Mammary epithelial cell (primary cell): ENCODE measurements at regions not wholly inside any gene's neighbourhood (a gene's known extent, or its start where the extent isn't known, plus 50 kb on each side); places are given as distances from the start of the nearest gene placed in this dataset.

Source experiments
- CTCF ChIP-seq, 2 donors: IDR thresholded peaks in 1 of 2; conservative IDR thresholded peaks in 1 of 2; 2 replicates each; pipeline ENCODE4 v1.5.1; 2011 to 2012; ENCODE audit warnings: inconsistent platforms in 2 of 2, low read length in 2 of 2, mild to moderate bottlenecking in 2 of 2, control low read depth in 1 of 2, low read depth in 1 of 2; ENCODE audit not compliant: insufficient read depth in 1 of 2; ENCODE audit errors: extremely low read depth in 1 of 2
- EZH2 ChIP-seq: IDR thresholded peaks from 2 replicates; pipeline ENCODE4 v1.6.1; 2012; ENCODE audit warnings: low read length, inconsistent platforms, borderline replicate concordance

GRCh38 chr3:184659797-184660301, 52.0 kb downstream of the MAGEF1 start:
- TF ChIP-seq CTCF (conservative IDR thresholded peaks at IDR 0.05 in 1 of 2, IDR thresholded peaks at IDR 0.05 in 1 of 2; ENCODE audit: extremely low read depth in 1 of 2, insufficient read depth in 1 of 2, low read depth in 1 of 2, low read length in 2 of 2): no peak
- TF ChIP-seq EZH2: no peak
